Activated T-cell treated with anti-CD3 and anti-CD28 coated beads for 4 hours (primary cell): ENCODE measurements at regions not wholly inside any gene's neighbourhood (a gene's known extent, or its start where the extent isn't known, plus 50 kb on each side); places are given as distances from the start of the nearest gene placed in this dataset.

Source experiments
- DNase-seq: peaks from one replicate; pipeline ENCODE4 v3.0.0-alpha.2; 2020

DNA sequence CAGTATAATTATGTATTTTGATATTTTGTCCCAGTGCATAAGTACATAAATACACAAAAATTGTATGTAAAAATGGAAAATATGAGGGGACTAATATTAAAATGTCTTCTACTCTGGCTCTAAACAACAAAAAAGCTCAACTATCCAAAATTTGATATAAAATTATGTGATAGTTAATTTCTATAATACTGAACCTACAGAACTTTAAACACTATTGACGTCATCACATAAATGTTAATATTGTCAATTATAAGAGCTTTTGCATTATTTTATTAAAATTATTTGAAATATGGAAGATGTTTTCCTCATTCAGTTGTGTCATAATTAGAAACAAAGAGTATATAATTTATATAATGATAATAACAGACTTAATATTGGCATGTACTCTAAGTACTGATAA, 1139.7 kb upstream of the TMEFF2 start:
- DNase-seq: no peak

DNA sequence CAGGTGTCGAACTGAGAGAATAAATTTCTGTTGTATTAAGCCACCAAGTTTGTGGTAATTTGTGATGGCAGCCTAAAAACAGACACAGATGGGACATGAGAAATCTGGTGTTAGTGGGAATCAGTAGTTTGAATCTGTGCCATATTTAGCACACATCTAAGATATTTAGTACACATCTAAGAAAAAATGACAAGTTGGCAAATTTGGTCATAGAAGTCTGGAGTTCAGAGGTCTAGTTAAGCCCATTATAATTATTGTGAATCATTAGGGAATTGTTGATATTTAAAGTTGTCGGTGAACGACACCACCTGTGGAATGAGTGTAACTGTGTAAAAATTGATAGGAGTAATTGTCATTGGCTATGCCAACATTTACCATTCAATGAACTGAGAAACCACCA, 1138.8 kb upstream of the TMEFF2 start:
- DNase-seq: no peak

- DNase-seq: no peak
These were observed 1138.2 kb upstream of the TMEFF2 start for GRCh38 chr2:193332941-193333340.

GRCh38 chr2:193331676-193332075, 1136.9 kb upstream of the TMEFF2 start:
- no peak for DNase-seq

- DNase-seq: no peak
These were observed 1131.6 kb upstream of the TMEFF2 start for GRCh38 chr2:193326296-193326695.

- no peak for DNase-seq
These were observed 1120.8 kb upstream of the TMEFF2 start for GRCh38 chr2:193315428-193316091.

DNA sequence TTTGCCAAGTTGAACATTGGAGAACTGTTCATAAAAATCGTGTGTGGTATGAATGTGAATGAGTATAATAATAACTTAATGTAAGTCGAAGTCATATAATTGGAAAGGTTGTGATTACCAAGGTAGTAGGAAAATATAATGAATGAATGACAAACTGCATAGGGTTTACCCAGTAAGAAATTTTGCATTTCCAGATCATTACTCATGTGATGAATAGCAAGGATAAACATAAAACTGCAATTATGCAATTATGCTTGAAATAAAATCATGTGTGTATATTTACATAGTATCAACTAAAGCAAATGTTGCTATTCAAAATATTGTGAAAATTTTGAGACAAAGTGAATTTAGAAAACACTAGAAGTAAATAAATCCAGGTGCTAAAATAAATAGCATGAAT, 1108.7 kb upstream of the TMEFF2 start:
- no peak for DNase-seq

GRCh38 chr2:193294371-193294770, 1099.6 kb upstream of the TMEFF2 start:
- no peak for DNase-seq

- DNase-seq: no peak
These were observed 1084.6 kb upstream of the TMEFF2 start for GRCh38 chr2:193279361-193279760.

DNA sequence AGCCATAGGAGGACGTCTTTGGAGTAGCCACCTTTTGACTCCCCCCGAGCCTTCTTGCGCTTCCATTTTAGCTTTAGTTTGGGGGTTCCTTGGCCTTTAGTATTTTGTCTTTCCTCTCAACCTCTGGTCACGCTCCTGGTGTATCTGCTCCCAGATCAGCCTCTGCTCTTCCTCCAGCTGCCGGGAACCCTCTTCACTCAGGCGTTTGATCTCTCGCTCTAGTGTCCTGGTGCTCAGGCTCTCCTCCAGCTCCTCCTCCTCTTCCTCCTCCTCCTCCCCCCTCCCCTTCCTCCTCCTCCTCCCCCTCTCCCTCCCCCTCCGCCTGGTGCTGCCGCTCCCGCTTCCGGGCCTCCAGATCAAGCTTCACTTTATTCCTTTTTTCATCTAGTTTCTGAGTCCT, 1082.3 kb upstream of the TMEFF2 start:
- DNase-seq: no peak

GRCh38 chr2:193276560-193276959, 1081.8 kb upstream of the TMEFF2 start:
- DNase-seq: no peak

GRCh38 chr2:193276069-193276468, 1081.3 kb upstream of the TMEFF2 start:
- no peak for DNase-seq

DNA sequence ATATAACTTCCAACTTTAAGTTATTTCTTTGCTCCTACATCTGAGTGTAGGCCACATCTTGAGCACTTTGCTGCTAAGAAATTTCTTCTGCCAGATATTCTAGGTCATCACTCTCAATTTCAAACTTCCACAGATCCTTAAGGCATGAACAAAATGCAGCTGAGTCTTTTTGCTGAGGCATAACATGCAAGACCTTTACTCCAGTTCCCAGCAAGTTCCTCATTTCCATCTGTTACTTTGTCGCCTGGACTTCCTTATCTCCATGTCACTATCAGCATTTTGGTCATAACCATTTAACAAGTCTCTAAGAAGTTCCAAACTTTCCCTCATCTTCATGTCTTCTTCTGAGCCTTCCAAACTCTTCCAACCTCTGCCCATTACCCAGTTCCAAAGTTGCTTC, 1077.3 kb upstream of the TMEFF2 start:
- no peak for DNase-seq

GRCh38 chr2:193270816-193271215, 1076.1 kb upstream of the TMEFF2 start:
- no peak for DNase-seq

DNA sequence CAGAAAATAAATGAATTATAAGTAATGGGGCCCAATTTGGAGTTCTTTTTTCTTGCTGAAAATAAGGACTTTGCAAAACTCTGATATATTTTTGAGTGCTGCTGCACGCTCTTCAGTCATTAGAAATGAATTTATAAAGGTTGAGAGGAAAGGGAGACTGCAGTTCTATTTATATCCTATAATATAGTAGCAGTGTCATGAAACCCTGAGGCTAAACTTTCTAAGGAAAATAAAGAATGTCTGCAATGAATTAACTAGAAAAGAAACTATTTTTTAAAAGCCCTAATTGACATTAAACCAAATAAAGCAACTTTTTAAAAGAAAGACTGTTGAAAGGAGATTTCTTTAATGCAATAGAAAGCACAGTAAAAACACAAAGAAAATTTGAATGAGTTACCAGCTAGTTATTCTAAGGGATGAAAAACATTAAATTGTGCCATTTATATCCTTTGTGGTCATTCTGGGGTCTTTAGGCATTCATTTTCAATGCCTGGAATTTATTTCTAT, 1072.8 kb upstream of the TMEFF2 start:
- no peak for DNase-seq

DNA sequence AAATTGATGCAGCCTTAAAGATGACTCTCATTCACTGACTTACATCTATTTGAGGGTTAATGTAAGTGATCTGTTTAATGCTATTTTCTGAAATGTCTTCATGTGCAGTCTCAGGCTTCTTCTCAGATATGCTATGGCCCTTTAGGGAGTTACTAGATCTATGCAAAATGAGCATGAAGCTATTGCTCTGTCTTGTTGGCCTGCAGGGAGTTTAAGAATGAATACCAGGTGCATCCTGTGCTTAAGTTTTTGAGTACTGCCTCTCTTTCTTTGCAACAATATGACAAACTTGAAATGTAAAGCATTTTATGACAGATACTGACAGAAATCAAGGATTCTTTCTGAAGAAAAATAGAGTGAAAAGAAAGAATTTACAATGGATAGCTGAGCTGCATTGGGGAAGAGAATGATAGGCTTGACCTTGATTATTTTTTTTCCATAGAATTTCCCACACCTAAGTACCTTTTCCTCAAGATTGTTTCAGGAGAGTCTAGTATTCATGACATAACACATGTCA, 1058.3 kb upstream of the TMEFF2 start:
- no peak for DNase-seq

DNA sequence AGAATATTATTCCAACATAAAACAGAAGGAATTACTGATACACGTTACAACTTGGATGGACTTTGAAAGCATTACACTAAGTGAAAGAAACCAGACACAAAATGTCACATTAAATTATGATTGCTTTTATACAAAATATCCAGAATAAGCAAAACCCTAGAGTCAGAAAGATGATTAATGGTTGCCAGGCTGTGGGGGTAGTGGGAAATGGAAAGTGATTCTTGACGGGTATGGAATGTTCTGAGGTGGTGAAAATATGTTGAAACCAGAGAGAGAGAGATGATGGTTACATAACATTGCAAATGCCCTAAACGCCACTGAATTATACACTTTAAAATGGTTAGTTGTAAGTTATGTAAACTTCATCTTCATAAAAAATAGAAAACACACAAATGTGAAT, 1057.2 kb upstream of the TMEFF2 start:
- no peak for DNase-seq

DNA sequence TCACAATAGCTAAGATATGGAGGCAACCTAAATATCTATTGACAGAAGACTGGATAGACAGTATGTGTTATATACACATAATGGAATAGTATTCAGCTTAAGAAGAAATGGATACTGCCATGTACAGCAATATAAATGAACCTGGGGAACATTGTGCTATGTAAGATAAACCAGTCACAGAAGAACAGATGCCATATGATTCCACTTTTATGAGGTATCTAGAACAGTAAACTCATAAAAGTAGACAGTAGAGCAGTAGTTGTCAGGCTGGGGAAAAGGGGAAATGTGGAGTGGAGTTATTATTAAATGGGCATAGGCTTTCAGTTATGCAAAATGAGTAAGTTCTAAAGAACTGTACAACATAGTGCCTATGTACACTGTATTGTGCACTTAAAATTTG, 1055.7 kb upstream of the TMEFF2 start:
- DNase-seq: no peak

- no peak for DNase-seq
These were observed 1046.0 kb upstream of the TMEFF2 start for GRCh38 chr2:193240752-193241151.

GRCh38 chr2:193231634-193232033, 1036.9 kb upstream of the TMEFF2 start:
- DNase-seq: no peak

- DNase-seq: no peak
These were observed 1033.5 kb upstream of the TMEFF2 start for GRCh38 chr2:193228276-193228675.

DNA sequence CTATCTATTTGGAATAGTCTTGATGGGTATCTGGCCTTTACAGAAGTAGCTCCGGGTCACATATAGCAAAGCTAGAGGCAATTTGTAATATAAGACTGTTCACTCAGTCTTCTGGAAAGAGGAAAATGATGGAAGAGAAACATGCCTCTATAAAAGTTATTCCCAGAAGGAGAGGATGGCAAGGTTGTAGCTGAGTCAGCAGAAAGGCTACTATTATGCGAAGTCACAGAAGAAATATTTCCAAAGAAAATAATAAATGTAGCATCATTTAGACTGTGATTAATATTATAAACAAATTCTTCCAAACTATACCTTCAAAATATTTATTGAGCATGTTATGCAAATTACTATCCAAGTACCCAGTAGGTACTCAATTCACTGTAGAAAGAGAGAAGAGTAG, 1027.7 kb upstream of the TMEFF2 start:
- no peak for DNase-seq

- DNase-seq: no peak
These were observed 1024.7 kb upstream of the TMEFF2 start for GRCh38 chr2:193219413-193219812.

GRCh38 chr2:193201583-193201982, 1006.9 kb upstream of the TMEFF2 start:
- DNase-seq: no peak

- no peak for DNase-seq
These were observed 1004.6 kb upstream of the TMEFF2 start for GRCh38 chr2:193199322-193199721.
